ENCODE measurements at regions not wholly inside any gene's neighbourhood (a gene's known extent, or its start where the extent isn't known, plus 50 kb on each side); places are given as distances from the start of the nearest gene placed in this dataset.

GRCh38 chr7:155365146-155365874 is 67.6 kb downstream of the INSIG1 start:
- peaks cover 75% of the 10 kb centered on the region for H3K27me3 ChIP-seq
- Mint-ChIP-seq H3K4me1 (peaks cover 25% of the 10 kb centered on the region), H3K27ac (no peak overlapping the region)

DNA sequence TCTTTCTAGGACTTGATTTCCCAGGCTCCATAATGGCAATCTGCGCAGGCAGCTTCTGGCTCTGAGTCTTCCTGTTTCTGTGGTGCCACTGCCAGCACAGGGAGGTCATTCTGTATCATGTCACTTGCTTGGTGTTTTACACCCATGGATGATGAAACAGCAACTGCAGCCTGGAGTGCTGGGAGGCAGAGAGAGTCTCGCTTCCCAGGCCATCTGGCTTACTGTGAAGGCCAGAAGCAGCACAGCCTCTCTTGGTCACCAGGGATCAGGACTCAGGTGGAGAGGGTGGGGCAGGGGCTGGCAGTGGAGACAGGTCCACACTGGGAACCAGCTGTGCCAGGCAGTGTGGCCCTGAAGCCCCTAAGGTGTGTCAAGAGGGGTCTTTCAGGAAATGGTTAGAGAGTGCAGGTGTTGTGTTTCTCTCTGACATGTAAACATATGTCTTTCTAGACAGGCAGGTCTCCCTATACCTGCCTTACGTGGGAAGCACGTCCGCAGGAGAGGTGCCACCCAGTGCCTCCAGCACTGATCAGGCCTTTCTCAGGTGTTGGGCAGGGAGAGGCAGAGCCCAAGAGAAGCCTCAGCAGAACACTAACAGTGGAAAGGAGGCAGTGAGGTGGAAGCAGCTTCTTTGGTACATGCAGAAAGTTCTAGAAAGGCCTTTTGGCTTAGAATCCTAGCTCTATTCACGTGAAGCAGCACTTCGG is 71.4 kb downstream of the INSIG1 start:
- no peak overlapping the region for H3K9ac ChIP-seq
- H3K4me1 Mint-ChIP-seq, result peaks cover 24% of the 10 kb centered on the region
- H3K4me3 ChIP-seq, result no peak overlapping the region
- peaks cover 37% of the 10 kb centered on the region for H4K20me1 ChIP-seq (ENCODE audit: low read depth)
- peaks cover 51% of the 10 kb centered on the region for H3K27me3 Mint-ChIP-seq (ENCODE audit: insufficient read depth, low read depth)
- H3K79me2 ChIP-seq (ENCODE audit: low read depth), result no peaks in the 10 kb centered on the region
- H3K36me3 Mint-ChIP-seq, result peaks cover 1% of the 10 kb centered on the region
- H3K27me3 ChIP-seq, result peaks cover 75% of the 10 kb centered on the region
- TF ChIP-seq EZH2phosphoT487 (IDR thresholded peaks at IDR 0.05) (no peak), CTCF (IDR thresholded peaks at IDR 0.05) (no peak)
- H3K27ac ChIP-seq, result no peak overlapping the region
- peaks cover 10% of the 10 kb centered on the region for H3F3A ChIP-seq (ENCODE audit: low read depth)
- no peaks in the 10 kb centered on the region for H3K9me3 ChIP-seq (ENCODE audit: low read depth)
- H3K4me3 Mint-ChIP-seq, result no peak overlapping the region
- H3K4me2 ChIP-seq, result no peak overlapping the region
- peaks cover 13% of the 10 kb centered on the region for H3K4me1 ChIP-seq
- H3K36me3 ChIP-seq, result no peaks in the 10 kb centered on the region
- no peak overlapping the region for H2AFZ ChIP-seq (replicated peaks)
- DNase-seq (ENCODE audit: low spot score), result no peak
- peaks cover 8% of the 10 kb centered on the region for H3K9me3 Mint-ChIP-seq
- H3K27ac Mint-ChIP-seq, result no peak overlapping the region

More at GRCh38 chr7:155365146-155365874, 67.6 kb downstream of the INSIG1 start:
- H3K9me3 ChIP-seq (ENCODE audit: low read depth), result no peaks in the 10 kb centered on the region
- TF ChIP-seq CTCF (IDR thresholded peaks at IDR 0.05) (no peak), EZH2phosphoT487 (IDR thresholded peaks at IDR 0.05) (no peak), EZH2 (IDR thresholded peaks at IDR 0.05) (no peak)
- no peak overlapping the region for H3K4me2 ChIP-seq
- H3K79me2 ChIP-seq (ENCODE audit: low read depth), result no peaks in the 10 kb centered on the region
- H3K4me1 ChIP-seq, result peaks cover 9% of the 10 kb centered on the region
- peaks cover 10% of the 10 kb centered on the region for H3F3A ChIP-seq (ENCODE audit: low read depth)
- DNase-seq (ENCODE audit: low spot score), result no peak
- H2AFZ ChIP-seq (replicated peaks), result no peak overlapping the region
- no peak overlapping the region for H3K4me3 Mint-ChIP-seq
- H3K4me3 ChIP-seq, result no peak overlapping the region
- peaks cover 36% of the 10 kb centered on the region for H3K27me3 Mint-ChIP-seq (ENCODE audit: insufficient read depth, low read depth)
- no peak overlapping the region for H3K27ac ChIP-seq
- H3K9me3 Mint-ChIP-seq, result peaks cover 8% of the 10 kb centered on the region
- no peak overlapping the region for H3K9ac ChIP-seq
- peaks cover 1% of the 10 kb centered on the region for H3K36me3 Mint-ChIP-seq
- H4K20me1 ChIP-seq (ENCODE audit: low read depth), result peaks cover 7% of the 10 kb centered on the region
- no peaks in the 10 kb centered on the region for H3K36me3 ChIP-seq

DNA sequence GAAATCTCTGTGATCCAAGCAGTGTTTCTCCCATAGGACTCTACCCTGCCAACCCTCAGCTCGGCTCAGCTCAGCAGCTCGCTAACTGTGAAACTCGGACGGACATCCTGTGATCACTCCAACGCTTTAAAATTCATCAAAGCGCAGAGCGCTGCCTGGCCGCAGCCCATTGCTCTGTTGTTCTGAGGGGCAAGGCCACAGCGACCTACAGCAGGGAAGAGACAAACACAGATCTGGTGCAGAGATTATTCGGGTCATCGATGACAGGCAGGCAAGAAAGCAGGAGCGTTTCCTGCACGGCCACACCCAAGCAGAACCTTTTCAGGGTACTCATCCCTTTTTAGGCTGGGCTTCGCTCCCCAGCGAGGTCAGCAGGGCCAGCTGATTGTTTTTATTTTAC is 72.1 kb downstream of the INSIG1 start:
- Histone ChIP-seq H2AFZ (replicated peaks) (no peak overlapping the region), H3K79me2 (ENCODE audit: low read depth) (no peaks in the 10 kb centered on the region), H3K9ac (no peak overlapping the region), H3K4me2 (no peak overlapping the region), H3K27ac (no peak overlapping the region), H3K36me3 (no peaks in the 10 kb centered on the region), H3K27me3 (peaks cover 75% of the 10 kb centered on the region), H3K4me3 (no peak overlapping the region), H3K4me1 (peaks cover 17% of the 10 kb centered on the region), H4K20me1 (ENCODE audit: low read depth) (peaks cover 44% of the 10 kb centered on the region), H3F3A (ENCODE audit: low read depth) (peaks cover 7% of the 10 kb centered on the region), H3K9me3 (ENCODE audit: low read depth) (no peaks in the 10 kb centered on the region)
- no peak overlapping the region for H3K4me3 Mint-ChIP-seq
- H3K4me1 Mint-ChIP-seq, result peaks cover 24% of the 10 kb centered on the region
- no peak overlapping the region for H3K27ac Mint-ChIP-seq
- H3K9me3 Mint-ChIP-seq, result peaks cover 8% of the 10 kb centered on the region
- H3K27me3 Mint-ChIP-seq (ENCODE audit: insufficient read depth, low read depth), result peaks cover 55% of the 10 kb centered on the region
- TF ChIP-seq EZH2 (IDR thresholded peaks at IDR 0.05) (peak; percentile 56), EZH2phosphoT487 (IDR thresholded peaks at IDR 0.05) (peak; percentile 30), CTCF (IDR thresholded peaks at IDR 0.05) (no peak)
- no peak for DNase-seq (ENCODE audit: low spot score)
- H3K36me3 Mint-ChIP-seq, result peaks cover 1% of the 10 kb centered on the region
